ENCODE measurements at regions not wholly inside any gene's neighbourhood (a gene's known extent, or its start where the extent isn't known, plus 50 kb on each side); places are given as distances from the start of the nearest gene placed in this dataset.
"Not testable (repeated sequence)": the region's sequence is repeated elsewhere in the genome, so short reads cannot be mapped to it uniquely, and the experiment has no call there.

GRCh38 chr15:81642451-81642990 lies 268.5 kb upstream of the TMC3 start:
- Histone ChIP-seq H3K4me3 (no peak overlapping the region), H3K4me1 (no peaks in the 10 kb centered on the region), H3K27me3 (peaks cover 0 to 3% (median 0%) of the 10 kb centered on the region in 9 donors), H3K9me3 (peaks cover 0 to 6% (median 0%) of the 10 kb centered on the region in 12 donors), H3K36me3 (no peaks in the 10 kb centered on the region), H3K27ac (no peak overlapping the region)
- DNase-seq (no peak), ATAC-seq (peak in 2 of 4 donors; percentile 58 to 65)
- WGBS, 4 donors = 55 to 67% (median 59%) methylated on average over 4 of the region's 4 CpGs
- intact Hi-C loops (cut with DNase I) = no loop called here
- TF ChIP-seq CTCF (IDR thresholded peaks at IDR 0.05) (no peak), POLR2A (IDR thresholded peaks at IDR 0.05) (no peak)

DNA sequence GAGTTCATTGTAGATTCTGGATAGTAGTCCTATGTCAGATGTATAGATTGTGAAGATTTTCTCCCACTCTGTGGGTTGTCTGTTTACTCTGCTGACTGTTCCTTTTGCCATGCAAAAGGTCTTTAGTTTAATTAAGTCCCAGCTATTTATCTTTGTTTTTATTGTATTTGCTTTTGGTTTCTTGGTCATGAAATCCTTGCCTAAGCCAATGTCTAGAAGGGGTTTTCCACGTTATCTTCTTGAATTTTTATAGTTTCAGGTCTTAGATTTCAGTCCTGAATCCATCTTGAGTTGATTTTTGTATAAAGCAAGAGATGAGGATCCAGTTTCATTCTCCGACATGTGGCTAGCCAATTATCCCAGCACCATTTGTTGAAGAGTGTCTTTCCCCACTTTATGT lies 262.1 kb upstream of the TMC3 start:
- 72 to 76% (median 75%) methylated on average over 2 of the region's 2 CpGs for WGBS, 4 donors
- H3K27ac ChIP-seq; DNase-seq; H3K9me3 ChIP-seq; H3K4me1 ChIP-seq; H3K27me3 ChIP-seq; H3K4me3 ChIP-seq; H3K36me3 ChIP-seq; ATAC-seq; intact Hi-C loops (cut with DNase I): not testable (repeated sequence)

- no peak for TF ChIP-seq CTCF (IDR thresholded peaks at IDR 0.05)
- no peak for TF ChIP-seq POLR2A (IDR thresholded peaks at IDR 0.05)
- no peaks in the 10 kb centered on the region for H3K36me3 ChIP-seq
- intact Hi-C loops (cut with DNase I) = no loop called here
- H3K4me3 ChIP-seq = no peak overlapping the region
- no peak overlapping the region for H3K27ac ChIP-seq
- DNase-seq = no peak
- no peak for ATAC-seq
- peaks cover 0 to 3% (median 0%) of the 10 kb centered on the region in 9 donors for H3K27me3 ChIP-seq
- no peaks in the 10 kb centered on the region for H3K4me1 ChIP-seq
- 70 to 75% (median 71%) methylated on average over 6 of the region's 6 CpGs for WGBS, 4 donors
- H3K9me3 ChIP-seq = no peaks in the 10 kb centered on the region
Observed at GRCh38 chr15:81633889-81634288, 259.9 kb upstream of the TMC3 start.

DNA sequence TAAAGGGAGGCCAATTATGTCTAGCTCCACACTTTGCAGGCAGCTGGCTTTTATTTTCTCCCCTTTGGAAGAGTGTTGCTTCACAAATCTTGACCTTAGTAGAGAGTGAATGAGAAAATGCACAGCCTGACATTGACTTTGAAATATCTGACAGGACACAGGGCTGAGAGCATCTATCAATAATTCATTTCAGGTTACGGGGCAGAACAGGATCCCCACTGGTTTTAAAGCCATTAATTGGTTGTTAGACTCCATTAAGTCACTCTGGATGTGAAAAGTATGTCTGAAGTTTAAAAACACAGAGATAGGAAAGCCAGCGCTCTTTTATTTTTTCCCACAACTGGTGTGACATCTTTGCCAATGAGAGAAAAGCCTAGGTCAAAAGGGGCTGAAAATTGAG lies 251.9 kb upstream of the TMC3 start:
- Histone ChIP-seq H3K9me3 (peaks cover 0 to 9% (median 0%) of the 10 kb centered on the region in 12 donors), H3K4me1 (no peaks in the 10 kb centered on the region), H3K4me3 (no peak overlapping the region), H3K36me3 (no peaks in the 10 kb centered on the region), H3K27ac (no peak overlapping the region), H3K27me3 (no peaks in the 10 kb centered on the region)
- ATAC-seq (no peak), DNase-seq (no peak)
- TF ChIP-seq POLR2A (IDR thresholded peaks at IDR 0.05) (no peak), CTCF (IDR thresholded peaks at IDR 0.05) (no peak)
- WGBS, 4 donors = 87 to 94% (median 92%) methylated on average over 2 of the region's 2 CpGs
- intact Hi-C loops (cut with DNase I) = no loop called here

DNA sequence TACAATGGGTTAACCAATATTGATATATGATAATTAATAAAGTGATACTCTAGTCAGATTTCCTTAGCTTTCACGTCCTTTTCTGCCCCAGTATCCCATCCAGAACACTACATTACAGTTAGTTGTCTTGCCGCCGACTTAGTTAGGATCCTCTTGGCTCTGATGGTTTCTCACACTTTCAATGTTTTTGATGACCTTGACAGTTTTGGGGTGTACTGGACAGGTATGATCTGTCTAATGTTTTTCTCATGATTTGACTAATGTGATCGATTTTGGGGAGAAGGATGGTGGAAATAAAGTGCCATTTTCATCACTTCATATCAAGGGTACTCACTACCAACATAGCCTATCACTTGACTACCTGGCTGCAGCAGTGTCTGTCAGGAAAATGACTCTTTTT lies 245.0 kb upstream of the TMC3 start:
- Histone ChIP-seq H3K9me3 (no peaks in the 10 kb centered on the region), H3K4me1 (no peaks in the 10 kb centered on the region), H3K4me3 (no peak overlapping the region), H3K36me3 (no peaks in the 10 kb centered on the region), H3K27me3 (peaks cover 0 to 2% (median 0%) of the 10 kb centered on the region in 9 donors), H3K27ac (no peak overlapping the region)
- intact Hi-C loops (cut with DNase I) = loop anchor here in 1 of 10 donors (10.0 kb wide), 1 partner anchor 54 kb away; no protein-coding TSS in a partner anchor
- ATAC-seq = no peak
- TF ChIP-seq CTCF (IDR thresholded peaks at IDR 0.05) (no peak), POLR2A (IDR thresholded peaks at IDR 0.05) (no peak)
- WGBS, 4 donors = 88 to 92% (median 89%) methylated on average over 4 of the region's 4 CpGs
- DNase-seq = no peak
